HG02798 (cell line): ENCODE measurements at regions not wholly inside any gene's neighbourhood (a gene's known extent, or its start where the extent isn't known, plus 50 kb on each side); places are given as distances from the start of the nearest gene placed in this dataset.
"Not testable (repeated sequence)": the region's sequence is repeated elsewhere in the genome, so short reads cannot be mapped to it uniquely, and the experiment has no call there.

ENCODE experiments used
- ATAC-seq: cut with Tn5 transposase; IDR thresholded peaks from one replicate; pipeline ENCODE4 v1.9.1; 2021; ENCODE audit warnings: mild to moderate bottlenecking; ENCODE audit not compliant: unreplicated experiment, poor library complexity

GRCh38 chr13:111007209-111007608 is 92.3 kb upstream of the ANKRD10 start:
- ATAC-seq = no peak

GRCh38 chr13:111006506-111007031 is 91.7 kb upstream of the ANKRD10 start:
- ATAC-seq = no peak

- ATAC-seq = no peak
Observed at GRCh38 chr13:111005808-111006505, 91.1 kb upstream of the ANKRD10 start.

GRCh38 chr13:111005364-111005763 is 90.5 kb upstream of the ANKRD10 start:
- no peak for ATAC-seq

- ATAC-seq = no peak
Observed at GRCh38 chr13:111004444-111004843, 89.6 kb upstream of the ANKRD10 start.

- no peak for ATAC-seq
Observed at GRCh38 chr13:111001636-111002035, 86.8 kb upstream of the ANKRD10 start.

- no peak for ATAC-seq
Observed at GRCh38 chr13:110993788-110994187, 78.9 kb upstream of the ANKRD10 start.

GRCh38 chr13:110991991-110992508 is 77.2 kb upstream of the ANKRD10 start:
- no peak for ATAC-seq

- no peak for ATAC-seq
Observed at GRCh38 chr13:110989331-110989730, 74.5 kb upstream of the ANKRD10 start.

- no peak for ATAC-seq
Observed at GRCh38 chr13:110985541-110985940, 70.7 kb upstream of the ANKRD10 start.

- no peak for ATAC-seq
Observed at GRCh38 chr13:110984798-110985197, 69.9 kb upstream of the ANKRD10 start.

- no peak for ATAC-seq
Observed at GRCh38 chr13:110984381-110984780, 69.5 kb upstream of the ANKRD10 start.

- ATAC-seq = no peak
Observed at GRCh38 chr13:110983241-110983640, 68.4 kb upstream of the ANKRD10 start.

- ATAC-seq = no peak
Observed at GRCh38 chr13:110981379-110981778, 66.5 kb upstream of the ANKRD10 start.

- ATAC-seq = no peak
Observed at GRCh38 chr13:110980921-110981320, 66.1 kb upstream of the ANKRD10 start.

GRCh38 chr13:110979149-110979548 is 64.3 kb upstream of the ANKRD10 start:
- ATAC-seq = not testable (repeated sequence)

GRCh38 chr13:110978390-110978789 is 63.5 kb upstream of the ANKRD10 start:
- ATAC-seq = no peak

GRCh38 chr13:110976785-110977184 is 61.9 kb upstream of the ANKRD10 start:
- no peak for ATAC-seq

- ATAC-seq = no peak
Observed at GRCh38 chr13:110973007-110973700, 58.3 kb upstream of the ANKRD10 start.

- ATAC-seq = no peak
Observed at GRCh38 chr13:110971486-110971885, 56.6 kb upstream of the ANKRD10 start.

GRCh38 chr13:110967156-110967855 is 52.4 kb upstream of the ANKRD10 start:
- ATAC-seq = not testable (repeated sequence)
